GM19239 (cell line): ENCODE measurements at regions not wholly inside any gene's neighbourhood (a gene's known extent, or its start where the extent isn't known, plus 50 kb on each side); places are given as distances from the start of the nearest gene placed in this dataset.

Experiments used
- DNase-seq: peaks from one replicate; pipeline ENCODE4 v3.0.0; 2011; ENCODE audit warnings: low spot score; ENCODE audit not compliant: insufficient read length
- FAIRE-seq: peaks from 2 replicates; lab custom pipeline; 2011; peaks lifted over from hg19 to GRCh38; lab: Jason Lieb, UNC

- DNase-seq (no peak), FAIRE-seq (no peak)
Measured at GRCh38 chr2:221154176-221154575, 417.9 kb downstream of the EPHA4 start.

GRCh38 chr2:221156062-221156734 is 415.9 kb downstream of the EPHA4 start:
- no peak for FAIRE-seq
- no peak for DNase-seq

GRCh38 chr2:221161186-221161585 is 410.9 kb downstream of the EPHA4 start:
- FAIRE-seq (no peak), DNase-seq (no peak)

GRCh38 chr2:221166292-221166691 is 405.8 kb downstream of the EPHA4 start:
- FAIRE-seq (no peak), DNase-seq (no peak)

GRCh38 chr2:221167561-221167960 is 404.5 kb downstream of the EPHA4 start:
- FAIRE-seq = no peak

GRCh38 chr2:221169724-221170123 is 402.4 kb downstream of the EPHA4 start:
- DNase-seq = no peak

More at GRCh38 chr2:221167561-221167960, 404.5 kb downstream of the EPHA4 start:
- DNase-seq = no peak

GRCh38 chr2:221170548-221170947 is 401.6 kb downstream of the EPHA4 start:
- no peak for FAIRE-seq
- DNase-seq = no peak

More at GRCh38 chr2:221169724-221170123, 402.4 kb downstream of the EPHA4 start:
- no peak for FAIRE-seq

GRCh38 chr2:221176667-221177066 is 395.4 kb downstream of the EPHA4 start:
- no peak for FAIRE-seq

GRCh38 chr2:221178139-221178538 is 394.0 kb downstream of the EPHA4 start:
- no peak for FAIRE-seq
- no peak for DNase-seq

More at GRCh38 chr2:221176667-221177066, 395.4 kb downstream of the EPHA4 start:
- DNase-seq = no peak

- no peak for FAIRE-seq
Measured at GRCh38 chr2:221186873-221187272, 385.2 kb downstream of the EPHA4 start.

GRCh38 chr2:221189431-221190067 is 382.6 kb downstream of the EPHA4 start:
- no peak for DNase-seq
- FAIRE-seq = no peak

More at GRCh38 chr2:221186873-221187272, 385.2 kb downstream of the EPHA4 start:
- DNase-seq = no peak

- DNase-seq = no peak
- FAIRE-seq = no peak
Measured at GRCh38 chr2:221195829-221196228, 376.3 kb downstream of the EPHA4 start.

GRCh38 chr2:221197225-221197856 is 374.8 kb downstream of the EPHA4 start:
- DNase-seq (no peak), FAIRE-seq (no peak)

GRCh38 chr2:221198309-221198708 is 373.8 kb downstream of the EPHA4 start:
- FAIRE-seq (no peak), DNase-seq (no peak)

GRCh38 chr2:221200184-221200839 is 371.8 kb downstream of the EPHA4 start:
- FAIRE-seq (no peak), DNase-seq (no peak)

- DNase-seq (no peak), FAIRE-seq (no peak)
Measured at GRCh38 chr2:221202431-221202830, 369.7 kb downstream of the EPHA4 start.

GRCh38 chr2:221203125-221203524 is 369.0 kb downstream of the EPHA4 start:
- peak; percentile 16 for DNase-seq

GRCh38 chr2:221203856-221204255 is 368.2 kb downstream of the EPHA4 start:
- DNase-seq (no peak), FAIRE-seq (no peak)

More at GRCh38 chr2:221203125-221203524, 369.0 kb downstream of the EPHA4 start:
- no peak for FAIRE-seq

GRCh38 chr2:221204699-221205098 is 367.4 kb downstream of the EPHA4 start:
- DNase-seq (no peak), FAIRE-seq (no peak)

- DNase-seq (no peak), FAIRE-seq (no peak)
Measured at GRCh38 chr2:221205103-221205673, 366.9 kb downstream of the EPHA4 start.
